COLO668 (cell line): ENCODE measurements at regions not wholly inside any gene's neighbourhood (a gene's known extent, or its start where the extent isn't known, plus 50 kb on each side); places are given as distances from the start of the nearest gene placed in this dataset.

Source experiments
- DNase-seq: peaks from one replicate; lab custom pipeline; 2025; ENCODE audit not compliant: unreplicated experiment; lab: John Stamatoyannopoulos, UW

- no peak for DNase-seq
These were observed 63.6 kb downstream of the PCDH7 start for GRCh38 chr4:30783751-30784150.

- DNase-seq, result no peak
These were observed 69.1 kb downstream of the PCDH7 start for GRCh38 chr4:30789219-30789671.

- no peak for DNase-seq
These were observed 70.0 kb downstream of the PCDH7 start for GRCh38 chr4:30790123-30790522.

- DNase-seq, result no peak
These were observed 70.8 kb downstream of the PCDH7 start for GRCh38 chr4:30790998-30791397.

GRCh38 chr4:30792601-30793000 lies 72.4 kb downstream of the PCDH7 start:
- no peak for DNase-seq

DNA sequence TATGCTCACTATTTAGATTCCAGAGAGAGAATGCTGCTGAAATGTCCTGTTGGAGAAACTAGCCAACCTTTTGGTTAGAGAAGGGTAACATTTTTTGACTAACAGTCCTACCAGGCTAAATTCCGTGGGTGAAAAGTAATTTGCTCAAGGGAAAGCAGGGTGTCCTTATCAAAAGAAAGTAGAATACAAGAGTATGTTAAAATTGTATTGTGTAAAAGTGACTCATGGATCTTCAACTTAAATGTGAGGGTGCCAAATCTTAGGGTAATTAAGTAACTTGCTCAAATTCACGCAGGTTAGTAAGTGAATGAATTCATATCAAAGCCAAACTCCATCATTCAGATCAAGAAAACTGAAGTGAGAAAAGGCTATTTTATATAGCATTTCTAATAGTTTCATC lies 81.7 kb downstream of the PCDH7 start:
- no peak for DNase-seq

DNA sequence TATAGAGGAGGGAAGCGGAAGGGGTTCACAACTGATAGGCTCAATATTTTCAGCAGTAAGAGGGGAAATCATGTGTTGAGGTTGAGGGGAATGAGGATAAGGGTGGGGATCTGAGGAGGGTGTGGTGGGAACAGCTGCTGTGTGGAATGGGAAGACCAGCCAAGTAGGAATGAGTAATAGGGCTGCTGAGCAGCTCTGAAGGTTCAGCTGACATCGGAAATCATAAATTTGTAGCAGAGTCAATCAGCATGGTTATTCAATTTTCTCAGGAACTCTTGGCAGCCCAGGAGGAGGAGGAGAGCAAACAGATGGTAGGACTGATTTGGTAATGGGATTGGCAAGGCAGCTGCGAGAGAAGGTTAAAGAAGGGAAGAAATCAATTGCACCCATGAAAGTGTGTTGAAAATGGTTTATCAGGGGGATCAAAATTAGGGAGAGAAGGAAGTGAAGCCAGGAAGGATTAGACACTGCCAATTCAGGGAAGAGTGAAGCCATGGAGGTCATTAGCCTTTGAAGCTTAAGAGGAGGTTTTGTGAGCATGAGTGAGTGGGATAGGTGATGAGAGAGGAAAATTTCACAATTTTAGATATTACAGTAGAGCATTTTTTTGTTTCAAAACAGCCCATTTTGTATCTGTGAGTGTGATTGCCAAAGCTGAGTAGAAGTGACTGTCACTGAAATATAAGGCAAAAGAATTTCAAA lies 82.6 kb downstream of the PCDH7 start:
- DNase-seq, result no peak

- no peak for DNase-seq
These were observed 88.1 kb downstream of the PCDH7 start for GRCh38 chr4:30808276-30808675.

DNA sequence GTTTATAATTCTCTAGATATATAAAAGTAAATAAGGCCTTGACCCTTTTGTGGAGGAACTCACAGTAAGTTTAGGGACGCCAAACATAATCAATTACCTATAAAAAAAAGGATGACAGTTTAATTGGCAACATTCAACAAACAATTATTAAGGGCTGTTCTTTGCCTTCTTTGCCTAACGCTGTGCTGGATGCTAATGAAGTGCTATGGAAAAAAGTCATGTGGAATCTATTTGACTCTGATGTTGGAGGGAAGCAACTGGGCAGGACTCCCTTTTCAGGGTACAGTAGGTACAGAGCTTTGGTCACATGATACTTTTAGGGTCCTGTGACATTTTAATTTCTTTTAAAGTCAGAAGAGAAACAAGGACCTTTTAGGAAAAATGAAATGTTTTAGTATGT lies 91.1 kb downstream of the PCDH7 start:
- no peak for DNase-seq

DNA sequence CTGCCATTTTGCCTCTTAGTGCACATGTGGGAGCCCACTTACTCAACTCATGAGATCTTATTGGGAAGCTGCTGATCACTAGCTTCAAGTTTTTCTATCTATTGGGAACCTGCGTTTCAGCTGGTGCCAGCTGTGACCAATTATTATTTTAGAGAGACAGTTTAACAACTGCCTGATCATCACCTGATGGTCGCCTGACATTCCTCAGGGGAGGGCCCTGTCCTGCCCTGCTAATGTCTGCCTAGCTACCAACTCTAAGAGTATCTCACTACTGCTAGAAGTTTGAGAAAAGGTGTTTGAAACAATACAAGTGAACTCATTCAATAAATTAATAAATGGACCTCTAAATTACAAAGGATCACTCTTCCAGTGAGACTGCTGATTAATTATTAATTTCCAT lies 95.5 kb downstream of the PCDH7 start:
- DNase-seq, result no peak

GRCh38 chr4:30817447-30817846 lies 97.3 kb downstream of the PCDH7 start:
- DNase-seq, result no peak

GRCh38 chr4:30818541-30818940 lies 98.4 kb downstream of the PCDH7 start:
- no peak for DNase-seq

GRCh38 chr4:30821275-30821674 lies 101.1 kb downstream of the PCDH7 start:
- no peak for DNase-seq

GRCh38 chr4:30821859-30822612 lies 101.9 kb downstream of the PCDH7 start:
- DNase-seq, result no peak

GRCh38 chr4:30822911-30823551 lies 102.9 kb downstream of the PCDH7 start:
- DNase-seq, result no peak

DNA sequence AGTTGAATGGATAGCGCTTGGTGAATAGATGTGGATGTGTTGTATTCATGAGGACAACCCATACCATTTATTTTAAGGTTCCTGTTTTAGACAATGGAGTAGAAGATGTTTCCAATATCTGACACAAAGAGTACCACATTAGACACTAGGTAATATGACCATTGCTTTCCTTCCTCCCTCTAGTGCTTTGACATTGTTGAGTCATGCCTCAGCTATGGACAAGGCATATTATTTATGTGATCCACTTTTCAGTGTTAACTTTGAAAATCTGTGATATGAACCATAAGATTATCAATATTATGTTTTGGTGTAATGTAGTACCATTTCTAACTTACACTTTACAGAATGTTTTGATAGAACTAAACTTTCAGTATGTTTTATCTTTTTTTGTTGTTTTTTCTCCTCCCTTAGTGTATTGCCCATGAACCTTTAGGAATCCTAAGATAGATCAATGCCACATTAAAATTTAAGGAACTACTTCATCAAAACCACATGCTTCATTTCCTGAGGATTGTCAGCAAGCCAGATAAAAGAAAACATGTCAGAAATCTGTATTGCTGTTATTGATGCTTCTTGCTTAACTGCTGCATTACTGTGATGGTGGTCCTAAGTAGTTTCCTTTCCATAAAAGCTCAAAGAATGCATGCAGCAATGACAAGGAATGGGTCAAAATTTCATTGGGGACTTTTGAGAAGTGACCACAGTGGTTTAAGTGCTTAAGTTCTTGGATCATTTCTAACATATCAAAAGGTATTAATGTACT lies 105.0 kb downstream of the PCDH7 start:
- DNase-seq, result no peak

DNA sequence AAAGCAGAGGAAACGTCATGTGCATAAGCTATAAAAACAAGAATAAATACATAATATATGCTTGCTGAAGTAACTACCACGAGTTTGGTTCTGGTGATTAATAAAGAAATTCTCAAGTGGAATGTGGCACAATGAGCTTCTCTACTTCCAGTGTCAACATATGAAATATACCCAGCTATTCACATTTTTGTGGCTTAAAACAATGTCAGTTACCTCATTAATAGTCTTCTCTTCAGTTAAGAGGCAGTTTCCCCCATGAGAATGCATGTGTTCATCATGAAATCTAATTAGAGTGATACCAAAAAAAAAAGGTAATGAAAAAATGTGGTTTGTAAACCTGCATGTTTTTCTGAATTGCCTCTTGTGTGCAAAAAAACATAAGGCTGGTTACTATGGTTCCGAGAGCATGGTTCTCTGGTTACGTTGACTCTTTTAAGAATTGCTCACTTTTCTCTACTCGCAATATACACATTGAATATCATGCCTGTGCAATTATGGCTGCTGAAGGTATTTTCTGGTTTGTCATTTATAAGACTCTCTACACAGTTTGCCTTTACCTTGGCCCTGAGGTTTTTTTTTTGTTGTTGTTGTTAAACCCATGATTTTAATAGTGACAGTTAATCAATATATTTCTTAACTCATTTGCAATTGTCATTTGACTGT lies 108.2 kb downstream of the PCDH7 start:
- no peak for DNase-seq

DNA sequence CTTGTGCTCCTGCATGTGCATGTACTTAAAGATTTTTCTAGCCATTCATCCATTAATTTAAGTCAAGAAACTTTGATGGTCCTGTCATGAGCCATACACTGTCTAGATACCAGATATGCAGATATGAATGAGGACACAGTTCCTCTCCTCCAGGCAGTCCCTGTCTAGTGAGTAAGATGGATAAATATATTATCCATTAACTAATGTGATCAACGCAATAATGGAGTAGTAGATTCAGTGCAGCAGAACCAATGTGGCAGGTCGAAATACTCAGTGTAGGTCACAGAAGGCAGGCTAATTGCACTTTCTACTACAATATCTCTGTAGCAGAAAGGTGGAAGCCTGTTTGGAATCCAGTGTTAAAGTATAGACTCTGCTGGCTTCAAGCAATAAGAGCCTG lies 112.5 kb downstream of the PCDH7 start:
- no peak for DNase-seq

DNA sequence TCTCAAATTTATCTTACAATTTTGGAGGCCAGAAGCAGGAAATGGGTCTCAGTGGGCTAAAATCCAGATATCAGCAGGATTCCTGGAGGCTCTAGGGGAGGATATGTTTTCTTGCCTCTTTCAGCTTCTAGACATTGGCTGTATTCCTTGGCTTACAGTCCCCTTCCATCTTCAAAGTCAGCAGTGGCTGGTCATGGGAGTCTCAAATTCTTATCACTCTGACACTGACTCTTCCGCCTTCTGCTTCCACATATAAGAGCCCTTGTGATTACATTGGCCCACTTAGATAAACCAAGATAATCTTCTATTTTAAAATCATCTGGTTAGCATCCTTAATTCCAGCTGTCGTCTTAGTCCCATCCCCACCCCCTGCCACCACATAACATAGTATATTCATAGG lies 113.0 kb downstream of the PCDH7 start:
- DNase-seq, result no peak

DNA sequence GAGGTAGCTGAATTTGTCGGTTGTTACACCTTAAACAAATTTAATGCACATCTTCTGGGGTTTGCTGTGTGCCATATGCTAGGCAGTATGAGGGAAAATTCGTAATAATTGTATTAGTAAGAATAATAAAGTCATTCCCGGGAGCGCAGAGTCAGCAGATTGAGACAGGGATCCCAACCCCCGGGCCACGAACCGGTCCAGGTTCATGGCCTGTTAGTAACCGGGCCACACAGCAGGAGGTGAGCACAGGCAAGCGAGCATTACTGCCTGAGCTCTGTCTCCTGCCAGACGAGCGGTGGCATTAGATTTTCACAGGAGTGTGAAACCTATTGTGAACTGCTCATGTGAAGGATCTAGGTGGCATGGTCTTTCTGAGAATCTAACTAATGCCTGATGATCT lies 114.9 kb downstream of the PCDH7 start:
- no peak for DNase-seq

DNA sequence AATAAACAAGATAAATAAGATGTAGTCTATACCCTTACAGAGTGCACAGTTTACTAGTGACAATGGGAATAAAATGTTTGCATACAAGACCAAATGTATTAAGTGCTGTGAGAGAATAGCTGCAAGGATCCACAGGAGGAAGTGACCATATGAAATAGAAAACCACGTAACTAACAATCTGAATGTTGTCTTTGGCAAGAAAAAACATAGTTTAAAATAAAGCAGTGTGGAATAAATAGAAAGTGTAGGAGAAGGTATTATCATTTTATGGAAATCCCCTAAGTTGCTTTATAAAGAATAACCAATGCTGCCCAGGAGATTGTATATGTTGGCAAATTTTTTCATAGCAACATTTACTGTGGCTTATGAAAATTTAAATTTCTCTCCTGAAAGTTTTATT lies 116.1 kb downstream of the PCDH7 start:
- no peak for DNase-seq
